Psoas muscle (tissue), 7 donors: ENCODE measurements at regions not wholly inside any gene's neighbourhood (a gene's known extent, or its start where the extent isn't known, plus 50 kb on each side); places are given as distances from the start of the nearest gene placed in this dataset.

Source experiments
- ATAC-seq, 4 donors: fragments of 200-7000 bp; cut with Tn5 transposase; one replicate each; pipeline ENCODE4 v1.9.1; 2020; ENCODE audit warnings: moderate library complexity in 3 of 4, mild to moderate bottlenecking in 2 of 4
- DNase-seq, 2 donors: peaks; one replicate each; pipeline ENCODE4 v3.0.0-alpha.2; 2020
- H3K27ac ChIP-seq: fragments of 200-600 bp; one replicate; pipeline ENCODE4 v1.8.0; 2022
- H3K27me3 ChIP-seq, 3 donors: fragments of 200-600 bp in 1 of 3; one replicate each; pipeline versions ENCODE4 v1.6.1 to v1.8.0; 2013 to 2022; ENCODE audit warnings: low read length in 2 of 3, mild to moderate bottlenecking in 2 of 3, moderate library complexity in 1 of 3; ENCODE audit not compliant: insufficient read depth in 3 of 3
- H3K36me3 ChIP-seq, 2 donors: fragments of 200-600 bp in 1 of 2; one replicate each; pipeline versions ENCODE4 v1.6.1 to v1.8.0; 2013 to 2022; ENCODE audit warnings: low read depth in 1 of 2, mild to moderate bottlenecking in 1 of 2, moderate library complexity in 1 of 2; ENCODE audit not compliant: insufficient read depth in 1 of 2
- H3K4me1 ChIP-seq: fragments of 200-600 bp; one replicate; pipeline ENCODE4 v1.8.0; 2022
- H3K4me3 ChIP-seq: fragments of 200-600 bp; one replicate; pipeline ENCODE4 v1.8.0; 2022; ENCODE audit warnings: mild to moderate bottlenecking
- H3K9me3 ChIP-seq: fragments of 200-600 bp; one replicate; pipeline ENCODE4 v1.8.0; 2022
- WGBS, 3 donors: extraction: QIAGEN DNeasy Blood & Tissue Kit; methylation state at CpG; one replicate each; pipeline versions ENCODE4 v1.1.6 to v1.1.7; 2013; 5-methylcytosine and 5-hydroxymethylcytosine counted together
- intact Hi-C, 2 donors: fragments of 100-400 bp; cut with DNase I; formaldehyde crosslinking; loops; one replicate each; pipeline versions ENCODE4 v1.11.0 to v1.14.2; 2022
- TF ChIP-seq, protein P1 (sequence below): fragments of 200-600 bp; IDR thresholded peaks from one replicate; pipeline ENCODE4 v1.8.0; 2022; ENCODE audit warnings: antibody characterized with exemption
- donor health status: healthy with polysubstance abuse.
- donor health status: DM: no; HTN: no; CAD: no; lungs with moderate emphysema.
- donor health status: Bipolar disorder and iron deficiency.
- donor health status: healthy.
- donor health status: DM: yes; HTN: yes; CAD: no.
- donor health status: DM: no; HTN: no; CAD: no.
- donor health status: DM: yes; HTN: yes; CAD: no.

DNA sequence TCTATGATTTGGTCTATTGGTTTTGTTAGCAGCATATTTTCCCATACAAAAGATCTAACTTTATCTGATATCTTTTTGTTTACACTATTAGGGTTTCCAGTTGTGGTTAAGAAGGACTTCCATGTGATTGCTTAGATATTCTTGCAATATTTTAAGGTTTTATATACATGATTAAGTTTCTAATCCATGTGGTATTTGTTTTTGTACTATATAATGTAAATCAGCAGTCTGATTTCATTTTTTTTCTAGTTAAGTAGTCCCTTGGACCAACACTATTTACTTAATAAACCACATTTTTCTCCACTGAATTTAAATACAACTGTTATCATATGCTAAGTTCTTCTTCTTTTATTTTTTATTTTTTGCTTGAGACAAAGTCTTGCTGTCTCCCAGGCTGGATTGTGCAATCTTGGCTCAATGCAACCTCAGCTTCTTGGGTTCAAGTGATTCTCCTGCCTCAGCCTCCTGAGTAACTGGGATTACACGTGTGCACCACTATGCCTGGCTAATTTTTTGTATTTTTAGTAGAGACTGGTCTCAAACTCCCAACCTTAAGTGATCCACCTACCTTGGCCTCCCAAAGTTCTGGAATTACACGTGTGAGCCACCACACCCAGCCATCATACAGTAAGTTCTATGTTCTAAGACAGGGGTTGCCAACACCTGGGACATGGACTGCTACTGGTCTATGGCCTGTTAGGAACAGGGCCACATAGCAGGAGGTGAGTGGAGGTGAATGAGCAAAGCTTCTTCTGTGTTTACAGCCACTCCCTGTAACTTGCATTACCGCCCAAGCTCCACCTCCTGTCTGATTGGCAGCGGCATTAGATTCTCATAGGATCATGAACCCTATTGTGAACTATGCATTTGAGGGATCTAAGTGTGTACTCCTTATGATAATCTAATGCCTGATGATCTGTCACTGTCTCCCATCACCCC lies 58.5 kb upstream of the RAB27B start:
- Histone ChIP-seq H3K9me3 (no peaks in the 10 kb centered on the region), H3K27me3 (no peaks in the 10 kb centered on the region), H3K4me1 (no peaks in the 10 kb centered on the region), H3K27ac (no peak overlapping the region), H3K4me3 (no peak overlapping the region), H3K36me3 (no peaks in the 10 kb centered on the region)
- no peak for DNase-seq
- no peak for ATAC-seq
- intact Hi-C loops, result no loop called here
- 91 to 93% (median 91%) methylated on average over 4 of the region's 4 CpGs for WGBS, 3 donors
- TF ChIP-seq, protein P1, sequence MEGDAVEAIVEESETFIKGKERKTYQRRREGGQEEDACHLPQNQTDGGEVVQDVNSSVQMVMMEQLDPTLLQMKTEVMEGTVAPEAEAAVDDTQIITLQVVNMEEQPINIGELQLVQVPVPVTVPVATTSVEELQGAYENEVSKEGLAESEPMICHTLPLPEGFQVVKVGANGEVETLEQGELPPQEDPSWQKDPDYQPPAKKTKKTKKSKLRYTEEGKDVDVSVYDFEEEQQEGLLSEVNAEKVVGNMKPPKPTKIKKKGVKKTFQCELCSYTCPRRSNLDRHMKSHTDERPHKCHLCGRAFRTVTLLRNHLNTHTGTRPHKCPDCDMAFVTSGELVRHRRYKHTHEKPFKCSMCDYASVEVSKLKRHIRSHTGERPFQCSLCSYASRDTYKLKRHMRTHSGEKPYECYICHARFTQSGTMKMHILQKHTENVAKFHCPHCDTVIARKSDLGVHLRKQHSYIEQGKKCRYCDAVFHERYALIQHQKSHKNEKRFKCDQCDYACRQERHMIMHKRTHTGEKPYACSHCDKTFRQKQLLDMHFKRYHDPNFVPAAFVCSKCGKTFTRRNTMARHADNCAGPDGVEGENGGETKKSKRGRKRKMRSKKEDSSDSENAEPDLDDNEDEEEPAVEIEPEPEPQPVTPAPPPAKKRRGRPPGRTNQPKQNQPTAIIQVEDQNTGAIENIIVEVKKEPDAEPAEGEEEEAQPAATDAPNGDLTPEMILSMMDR, result no peak

DNA sequence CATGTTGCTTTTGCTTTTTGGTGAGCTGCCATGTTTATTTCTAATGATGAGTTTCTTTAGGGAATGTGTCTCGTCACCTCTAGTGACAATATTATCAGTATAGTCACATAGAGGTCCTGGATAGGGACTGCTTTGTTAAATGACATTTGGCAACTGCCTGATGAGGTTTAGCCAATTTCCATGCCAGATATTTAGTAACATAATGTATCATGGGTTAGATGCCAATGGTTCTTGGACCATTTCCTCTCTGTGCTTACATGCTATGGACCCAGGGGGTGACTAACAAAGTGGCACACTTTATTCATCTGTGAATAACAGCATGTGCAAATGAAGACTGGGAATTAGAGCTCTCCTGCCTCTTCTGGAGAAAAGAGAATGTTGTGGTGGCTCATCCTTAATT lies 56.2 kb upstream of the RAB27B start:
- Histone ChIP-seq H3K36me3 (no peaks in the 10 kb centered on the region), H3K4me1 (no peaks in the 10 kb centered on the region), H3K27ac (no peak overlapping the region), H3K4me3 (no peak overlapping the region), H3K9me3 (no peaks in the 10 kb centered on the region), H3K27me3 (no peaks in the 10 kb centered on the region)
- ATAC-seq (no peak), DNase-seq (no peak)
- WGBS, 3 donors, result 36 to 62% (median 51%) methylated on average over 1 of the region's 1 CpG
- TF ChIP-seq, protein P1, result no peak
- intact Hi-C loops, result no loop called here

DNA sequence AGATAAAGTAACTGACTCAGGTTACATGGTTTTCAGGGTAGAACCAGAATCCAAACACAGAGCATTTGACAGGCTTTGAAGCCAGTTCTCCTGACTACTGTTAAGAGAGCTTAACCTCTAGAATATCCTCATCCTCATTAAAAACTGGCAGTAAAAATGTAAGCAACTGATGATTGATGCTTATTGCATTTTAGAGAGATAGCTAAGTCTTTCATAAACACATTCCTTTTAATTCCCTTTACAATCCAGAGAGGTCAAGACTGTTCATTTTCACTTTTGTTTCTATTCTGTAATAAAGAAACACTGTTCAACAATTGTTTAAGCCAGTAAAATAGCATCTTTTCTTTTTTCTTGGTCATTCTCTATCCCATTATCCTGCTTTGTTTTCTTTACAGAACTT lies 53.9 kb upstream of the RAB27B start:
- H3K4me3 ChIP-seq, result no peak overlapping the region
- intact Hi-C loops, result no loop called here
- no peak for ATAC-seq

DNA sequence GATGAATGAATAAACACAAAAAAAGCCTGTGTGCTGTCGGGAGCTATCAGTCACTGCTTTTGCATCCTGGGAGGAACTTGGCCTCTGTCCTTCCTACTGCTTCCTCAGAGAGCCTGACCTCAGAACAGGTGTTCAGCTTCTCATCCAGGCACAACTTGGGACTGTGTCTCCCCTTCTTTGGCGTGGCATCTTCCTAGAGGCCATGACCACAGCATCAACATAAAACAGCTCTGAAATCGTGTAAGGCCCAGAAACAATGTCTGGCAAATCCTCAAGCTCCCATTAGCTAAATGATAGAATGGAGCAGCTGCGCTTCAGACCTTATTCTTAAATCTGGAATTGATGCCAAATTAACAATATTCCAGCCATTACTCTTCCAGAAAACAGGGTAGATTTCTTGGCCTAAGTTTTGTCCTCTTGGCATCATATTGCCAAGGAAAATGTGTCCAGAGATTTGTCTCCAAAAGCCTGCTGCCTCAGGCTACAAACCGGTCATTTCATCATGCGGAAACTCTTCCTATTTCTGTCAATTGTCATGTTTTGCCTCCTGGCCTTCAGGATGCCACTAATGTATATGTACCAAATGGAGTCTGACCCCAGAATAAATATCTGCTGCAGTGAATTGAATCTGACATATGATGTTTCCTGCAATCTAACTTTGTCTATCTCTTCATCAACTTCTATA lies 53.2 kb upstream of the RAB27B start:
- DNase-seq, result no peak
- intact Hi-C loops, result no loop called here
- TF ChIP-seq, protein P1, result no peak
- H3K27ac ChIP-seq, result no peak overlapping the region
- no peaks in the 10 kb centered on the region for H3K27me3 ChIP-seq
- no peaks in the 10 kb centered on the region for H3K36me3 ChIP-seq
- ATAC-seq, result no peak
- H3K9me3 ChIP-seq, result no peaks in the 10 kb centered on the region
- no peaks in the 10 kb centered on the region for H3K4me1 ChIP-seq
- 20 to 23% (median 22%) methylated on average over 6 of the region's 6 CpGs for WGBS, 3 donors
- no peak overlapping the region for H3K4me3 ChIP-seq

More for the DNA sequence above, 53.9 kb upstream of the RAB27B start:
- Histone ChIP-seq H3K27me3 (no peaks in the 10 kb centered on the region), H3K27ac (no peak overlapping the region), H3K9me3 (no peaks in the 10 kb centered on the region), H3K4me1 (no peaks in the 10 kb centered on the region), H3K36me3 (no peaks in the 10 kb centered on the region)
- DNase-seq, result no peak
- TF ChIP-seq, protein P1, result no peak
